H1 (cell line): ENCODE measurements at regions not wholly inside any gene's neighbourhood (a gene's known extent, or its start where the extent isn't known, plus 50 kb on each side); places are given as distances from the start of the nearest gene placed in this dataset.

Experiments used
- ASH2L ChIP-seq: fragments of 200-600, 300-600 bp; sonication (generic); IDR thresholded peaks from one replicate; pipeline ENCODE4 v1.7.1; 2017; ENCODE audit warnings: low read length
- SIN3A ChIP-seq, 2 experiments: IDR thresholded peaks in 1 of 2; conservative IDR thresholded peaks in 1 of 2; 2 replicates each; pipeline ENCODE4 v1.6.1; 2011 to 2012; ENCODE audit warnings: low read length in 2 of 2, improper control_type of control experiment in 1 of 2, low read depth in 1 of 2, mild to moderate bottlenecking in 1 of 2
- SP4 ChIP-seq: IDR thresholded peaks from 2 replicates; pipeline ENCODE4 v1.6.1; 2012; ENCODE audit warnings: low read length, inconsistent platforms
- SUZ12 ChIP-seq: fragments of 200-600 bp; sonication (generic); IDR thresholded peaks from 2 replicates; pipeline ENCODE4 v1.6.1; 2012; ENCODE audit warnings: mild to moderate bottlenecking, inconsistent platforms, low read length, moderate library complexity, mixed read lengths
- TF ChIP-seq, protein P1 (sequence below): fragments of 300-600 bp; sonication (generic); IDR thresholded peaks from 2 replicates; pipeline ENCODE4 v1.7.1; 2012; ENCODE audit warnings: low read length, moderate library complexity, mild to moderate bottlenecking, inconsistent platforms; ENCODE audit not compliant: insufficient replicate concordance

GRCh38 chrX:65610040-65610439 lies 57.4 kb upstream of the MSN start (continued):
- TF ChIP-seq, protein P1, sequence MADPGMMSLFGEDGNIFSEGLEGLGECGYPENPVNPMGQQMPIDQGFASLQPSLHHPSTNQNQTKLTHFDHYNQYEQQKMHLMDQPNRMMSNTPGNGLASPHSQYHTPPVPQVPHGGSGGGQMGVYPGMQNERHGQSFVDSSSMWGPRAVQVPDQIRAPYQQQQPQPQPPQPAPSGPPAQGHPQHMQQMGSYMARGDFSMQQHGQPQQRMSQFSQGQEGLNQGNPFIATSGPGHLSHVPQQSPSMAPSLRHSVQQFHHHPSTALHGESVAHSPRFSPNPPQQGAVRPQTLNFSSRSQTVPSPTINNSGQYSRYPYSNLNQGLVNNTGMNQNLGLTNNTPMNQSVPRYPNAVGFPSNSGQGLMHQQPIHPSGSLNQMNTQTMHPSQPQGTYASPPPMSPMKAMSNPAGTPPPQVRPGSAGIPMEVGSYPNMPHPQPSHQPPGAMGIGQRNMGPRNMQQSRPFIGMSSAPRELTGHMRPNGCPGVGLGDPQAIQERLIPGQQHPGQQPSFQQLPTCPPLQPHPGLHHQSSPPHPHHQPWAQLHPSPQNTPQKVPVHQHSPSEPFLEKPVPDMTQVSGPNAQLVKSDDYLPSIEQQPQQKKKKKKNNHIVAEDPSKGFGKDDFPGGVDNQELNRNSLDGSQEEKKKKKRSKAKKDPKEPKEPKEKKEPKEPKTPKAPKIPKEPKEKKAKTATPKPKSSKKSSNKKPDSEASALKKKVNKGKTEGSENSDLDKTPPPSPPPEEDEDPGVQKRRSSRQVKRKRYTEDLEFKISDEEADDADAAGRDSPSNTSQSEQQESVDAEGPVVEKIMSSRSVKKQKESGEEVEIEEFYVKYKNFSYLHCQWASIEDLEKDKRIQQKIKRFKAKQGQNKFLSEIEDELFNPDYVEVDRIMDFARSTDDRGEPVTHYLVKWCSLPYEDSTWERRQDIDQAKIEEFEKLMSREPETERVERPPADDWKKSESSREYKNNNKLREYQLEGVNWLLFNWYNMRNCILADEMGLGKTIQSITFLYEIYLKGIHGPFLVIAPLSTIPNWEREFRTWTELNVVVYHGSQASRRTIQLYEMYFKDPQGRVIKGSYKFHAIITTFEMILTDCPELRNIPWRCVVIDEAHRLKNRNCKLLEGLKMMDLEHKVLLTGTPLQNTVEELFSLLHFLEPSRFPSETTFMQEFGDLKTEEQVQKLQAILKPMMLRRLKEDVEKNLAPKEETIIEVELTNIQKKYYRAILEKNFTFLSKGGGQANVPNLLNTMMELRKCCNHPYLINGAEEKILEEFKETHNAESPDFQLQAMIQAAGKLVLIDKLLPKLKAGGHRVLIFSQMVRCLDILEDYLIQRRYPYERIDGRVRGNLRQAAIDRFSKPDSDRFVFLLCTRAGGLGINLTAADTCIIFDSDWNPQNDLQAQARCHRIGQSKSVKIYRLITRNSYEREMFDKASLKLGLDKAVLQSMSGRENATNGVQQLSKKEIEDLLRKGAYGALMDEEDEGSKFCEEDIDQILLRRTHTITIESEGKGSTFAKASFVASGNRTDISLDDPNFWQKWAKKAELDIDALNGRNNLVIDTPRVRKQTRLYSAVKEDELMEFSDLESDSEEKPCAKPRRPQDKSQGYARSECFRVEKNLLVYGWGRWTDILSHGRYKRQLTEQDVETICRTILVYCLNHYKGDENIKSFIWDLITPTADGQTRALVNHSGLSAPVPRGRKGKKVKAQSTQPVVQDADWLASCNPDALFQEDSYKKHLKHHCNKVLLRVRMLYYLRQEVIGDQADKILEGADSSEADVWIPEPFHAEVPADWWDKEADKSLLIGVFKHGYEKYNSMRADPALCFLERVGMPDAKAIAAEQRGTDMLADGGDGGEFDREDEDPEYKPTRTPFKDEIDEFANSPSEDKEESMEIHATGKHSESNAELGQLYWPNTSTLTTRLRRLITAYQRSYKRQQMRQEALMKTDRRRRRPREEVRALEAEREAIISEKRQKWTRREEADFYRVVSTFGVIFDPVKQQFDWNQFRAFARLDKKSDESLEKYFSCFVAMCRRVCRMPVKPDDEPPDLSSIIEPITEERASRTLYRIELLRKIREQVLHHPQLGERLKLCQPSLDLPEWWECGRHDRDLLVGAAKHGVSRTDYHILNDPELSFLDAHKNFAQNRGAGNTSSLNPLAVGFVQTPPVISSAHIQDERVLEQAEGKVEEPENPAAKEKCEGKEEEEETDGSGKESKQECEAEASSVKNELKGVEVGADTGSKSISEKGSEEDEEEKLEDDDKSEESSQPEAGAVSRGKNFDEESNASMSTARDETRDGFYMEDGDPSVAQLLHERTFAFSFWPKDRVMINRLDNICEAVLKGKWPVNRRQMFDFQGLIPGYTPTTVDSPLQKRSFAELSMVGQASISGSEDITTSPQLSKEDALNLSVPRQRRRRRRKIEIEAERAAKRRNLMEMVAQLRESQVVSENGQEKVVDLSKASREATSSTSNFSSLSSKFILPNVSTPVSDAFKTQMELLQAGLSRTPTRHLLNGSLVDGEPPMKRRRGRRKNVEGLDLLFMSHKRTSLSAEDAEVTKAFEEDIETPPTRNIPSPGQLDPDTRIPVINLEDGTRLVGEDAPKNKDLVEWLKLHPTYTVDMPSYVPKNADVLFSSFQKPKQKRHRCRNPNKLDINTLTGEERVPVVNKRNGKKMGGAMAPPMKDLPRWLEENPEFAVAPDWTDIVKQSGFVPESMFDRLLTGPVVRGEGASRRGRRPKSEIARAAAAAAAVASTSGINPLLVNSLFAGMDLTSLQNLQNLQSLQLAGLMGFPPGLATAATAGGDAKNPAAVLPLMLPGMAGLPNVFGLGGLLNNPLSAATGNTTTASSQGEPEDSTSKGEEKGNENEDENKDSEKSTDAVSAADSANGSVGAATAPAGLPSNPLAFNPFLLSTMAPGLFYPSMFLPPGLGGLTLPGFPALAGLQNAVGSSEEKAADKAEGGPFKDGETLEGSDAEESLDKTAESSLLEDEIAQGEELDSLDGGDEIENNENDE, result no peak
- TF ChIP-seq SUZ12 (no peak), SP4 (no peak), ASH2L (no peak), SIN3A (conservative IDR thresholded peaks at IDR 0.05 in 1 of 2, IDR thresholded peaks at IDR 0.05 in 1 of 2; ENCODE audit: low read depth in 1 of 2, low read length in 2 of 2) (no peak)
